ENCODE measurements at regions not wholly inside any gene's neighbourhood (a gene's known extent, or its start where the extent isn't known, plus 50 kb on each side); places are given as distances from the start of the nearest gene placed in this dataset.

- no peak for TF ChIP-seq POLR2AphosphoS5 (IDR thresholded peaks at IDR 0.05; ENCODE audit: low read depth, low read length)
- TF ChIP-seq SIN3A (IDR thresholded peaks at IDR 0.05; ENCODE audit: borderline replicate concordance, insufficient read depth, low read length) = no peak
- no peak for TF ChIP-seq FOXP2 (optimal IDR thresholded peaks at IDR 0.05; ENCODE audit: borderline replicate concordance, extremely low read depth, extremely low read length, insufficient read depth)
- TF ChIP-seq TAF1 (IDR thresholded peaks at IDR 0.05; ENCODE audit: borderline replicate concordance, insufficient read depth, low read length) = no peak
- TF ChIP-seq REST (IDR thresholded peaks at IDR 0.05; ENCODE audit: insufficient read depth in 1 of 2, low read depth in 2 of 2, low read length in 2 of 2) = no peak
Observed at GRCh38 chrX:122245943-122246342, 938.1 kb upstream of the GRIA3 start.

GRCh38 chrX:122246937-122247336 is 937.1 kb upstream of the GRIA3 start:
- TF ChIP-seq TAF1 (IDR thresholded peaks at IDR 0.05; ENCODE audit: borderline replicate concordance, insufficient read depth, low read length) (no peak), FOXP2 (optimal IDR thresholded peaks at IDR 0.05; ENCODE audit: borderline replicate concordance, extremely low read depth, extremely low read length, insufficient read depth) (no peak), SIN3A (IDR thresholded peaks at IDR 0.05; ENCODE audit: borderline replicate concordance, insufficient read depth, low read length) (no peak), POLR2AphosphoS5 (IDR thresholded peaks at IDR 0.05; ENCODE audit: low read depth, low read length) (no peak), REST (IDR thresholded peaks at IDR 0.05; ENCODE audit: insufficient read depth in 1 of 2, low read depth in 2 of 2, low read length in 2 of 2) (no peak)

GRCh38 chrX:122248681-122249080 is 935.4 kb upstream of the GRIA3 start:
- TF ChIP-seq SIN3A (IDR thresholded peaks at IDR 0.05; ENCODE audit: borderline replicate concordance, insufficient read depth, low read length) = no peak

GRCh38 chrX:122252454-122252853 is 931.6 kb upstream of the GRIA3 start:
- TF ChIP-seq FOXP2 (optimal IDR thresholded peaks at IDR 0.05; ENCODE audit: borderline replicate concordance, extremely low read depth, extremely low read length, insufficient read depth) (no peak), POLR2AphosphoS5 (IDR thresholded peaks at IDR 0.05; ENCODE audit: low read depth, low read length) (no peak), SIN3A (IDR thresholded peaks at IDR 0.05; ENCODE audit: borderline replicate concordance, insufficient read depth, low read length) (no peak), REST (IDR thresholded peaks at IDR 0.05; ENCODE audit: insufficient read depth in 1 of 2, low read depth in 2 of 2, low read length in 2 of 2) (no peak), TAF1 (IDR thresholded peaks at IDR 0.05; ENCODE audit: borderline replicate concordance, insufficient read depth, low read length) (no peak)

- TF ChIP-seq POLR2AphosphoS5 (IDR thresholded peaks at IDR 0.05; ENCODE audit: low read depth, low read length) (no peak), SIN3A (IDR thresholded peaks at IDR 0.05; ENCODE audit: borderline replicate concordance, insufficient read depth, low read length) (no peak), REST (IDR thresholded peaks at IDR 0.05; ENCODE audit: insufficient read depth in 1 of 2, low read depth in 2 of 2, low read length in 2 of 2) (no peak), TAF1 (IDR thresholded peaks at IDR 0.05; ENCODE audit: borderline replicate concordance, insufficient read depth, low read length) (no peak), FOXP2 (optimal IDR thresholded peaks at IDR 0.05; ENCODE audit: borderline replicate concordance, extremely low read depth, extremely low read length, insufficient read depth) (no peak)
Observed at GRCh38 chrX:122268353-122268752, 915.7 kb upstream of the GRIA3 start.

All from PFSK-1 (cell line).